Gastroesophageal sphincter (tissue), 3 donors: ENCODE measurements at regions not wholly inside any gene's neighbourhood (a gene's known extent, or its start where the extent isn't known, plus 50 kb on each side); places are given as distances from the start of the nearest gene placed in this dataset.

Experiments used
- EP300 ChIP-seq: sonication (generic); formaldehyde crosslinking; IDR thresholded peaks from one replicate; pipeline ENCODE4 v1.6.1; 2017; ENCODE audit warnings: antibody characterized with exemption, mild to moderate bottlenecking
- POLR2A ChIP-seq, 2 donors: fragments of 450-650 bp; IDR thresholded peaks; one replicate each; pipeline ENCODE4 v1.6.1; 2017; ENCODE audit warnings: antibody characterized with exemption in 2 of 2, mild to moderate bottlenecking in 2 of 2, moderate library complexity in 1 of 2
- POLR2AphosphoS5 ChIP-seq: sonication (generic); formaldehyde crosslinking; IDR thresholded peaks from one replicate; pipeline ENCODE4 v1.6.1; 2017; ENCODE audit warnings: antibody characterized with exemption
- TF ChIP-seq, protein P1 (sequence below), 4 experiments: fragments of 200-600 bp in 2 of 4; fragments of 450-650 bp in 2 of 4; sonication (generic) in 1 of 4; IDR thresholded peaks; one replicate each; pipeline ENCODE4 v1.5.1; 2017 to 2019; ENCODE audit warnings: antibody characterized with exemption in 4 of 4, mild to moderate bottlenecking in 2 of 4, moderate library complexity in 2 of 4

DNA sequence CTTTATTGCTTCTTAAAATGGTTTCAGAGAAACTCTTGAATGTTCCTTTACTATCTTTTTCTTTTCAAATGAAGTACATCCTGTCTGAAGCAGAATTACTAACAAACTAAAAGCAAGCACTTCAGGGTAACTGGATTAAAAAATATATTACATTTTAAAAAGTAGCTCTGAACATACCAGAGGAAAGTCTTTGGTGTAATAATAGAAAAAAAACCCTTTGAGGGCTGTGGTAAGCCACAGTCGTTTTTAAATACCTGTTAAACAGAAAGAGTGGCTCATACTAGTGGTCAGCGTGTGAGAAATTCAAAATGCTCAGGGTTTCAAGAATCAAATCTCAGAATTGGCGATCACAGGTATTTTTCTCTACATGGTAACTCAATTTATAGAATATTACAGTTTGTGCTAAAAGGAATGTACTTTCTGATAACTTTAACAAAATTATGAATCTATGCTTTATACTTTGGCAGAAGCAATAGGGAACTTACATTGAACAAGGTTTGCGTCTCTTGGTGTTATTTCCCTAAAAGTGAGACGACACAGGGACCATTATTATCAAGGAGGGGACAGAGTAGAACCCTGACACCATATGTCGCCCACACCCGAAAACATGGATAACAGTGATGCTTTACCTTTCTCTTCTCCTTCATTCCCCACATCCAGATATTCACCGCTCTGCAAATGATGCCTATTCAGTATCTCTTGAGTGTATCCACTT is 97.0 kb upstream of the DPH5 start:
- TF ChIP-seq, protein P1, sequence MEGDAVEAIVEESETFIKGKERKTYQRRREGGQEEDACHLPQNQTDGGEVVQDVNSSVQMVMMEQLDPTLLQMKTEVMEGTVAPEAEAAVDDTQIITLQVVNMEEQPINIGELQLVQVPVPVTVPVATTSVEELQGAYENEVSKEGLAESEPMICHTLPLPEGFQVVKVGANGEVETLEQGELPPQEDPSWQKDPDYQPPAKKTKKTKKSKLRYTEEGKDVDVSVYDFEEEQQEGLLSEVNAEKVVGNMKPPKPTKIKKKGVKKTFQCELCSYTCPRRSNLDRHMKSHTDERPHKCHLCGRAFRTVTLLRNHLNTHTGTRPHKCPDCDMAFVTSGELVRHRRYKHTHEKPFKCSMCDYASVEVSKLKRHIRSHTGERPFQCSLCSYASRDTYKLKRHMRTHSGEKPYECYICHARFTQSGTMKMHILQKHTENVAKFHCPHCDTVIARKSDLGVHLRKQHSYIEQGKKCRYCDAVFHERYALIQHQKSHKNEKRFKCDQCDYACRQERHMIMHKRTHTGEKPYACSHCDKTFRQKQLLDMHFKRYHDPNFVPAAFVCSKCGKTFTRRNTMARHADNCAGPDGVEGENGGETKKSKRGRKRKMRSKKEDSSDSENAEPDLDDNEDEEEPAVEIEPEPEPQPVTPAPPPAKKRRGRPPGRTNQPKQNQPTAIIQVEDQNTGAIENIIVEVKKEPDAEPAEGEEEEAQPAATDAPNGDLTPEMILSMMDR (IDR thresholded peaks at IDR 0.05): no peak
- TF ChIP-seq EP300 (no peak), POLR2A (IDR thresholded peaks at IDR 0.05) (no peak), POLR2AphosphoS5 (no peak)
